HG03175 (cell line): ENCODE measurements at regions not wholly inside any gene's neighbourhood (a gene's known extent, or its start where the extent isn't known, plus 50 kb on each side); places are given as distances from the start of the nearest gene placed in this dataset.

Experiments
- ATAC-seq: cut with Tn5 transposase; IDR thresholded peaks from one replicate; pipeline ENCODE4 v1.9.1; 2021; ENCODE audit warnings: mild to moderate bottlenecking, moderate library complexity; ENCODE audit not compliant: unreplicated experiment

- ATAC-seq, result no peak
These were observed 599.1 kb downstream of the QKI start for GRCh38 chr6:164013480-164014208.

GRCh38 chr6:164011321-164011720, 596.8 kb downstream of the QKI start:
- ATAC-seq, result no peak

GRCh38 chr6:164010441-164011103, 596.1 kb downstream of the QKI start:
- ATAC-seq, result no peak

- no peak for ATAC-seq
These were observed 594.4 kb downstream of the QKI start for GRCh38 chr6:164008902-164009301.

- ATAC-seq, result no peak
These were observed 593.4 kb downstream of the QKI start for GRCh38 chr6:164007881-164008280.

GRCh38 chr6:164006459-164006858, 591.9 kb downstream of the QKI start:
- no peak for ATAC-seq

- ATAC-seq, result no peak
These were observed 590.6 kb downstream of the QKI start for GRCh38 chr6:164005004-164005711.

- ATAC-seq, result no peak
These were observed 585.8 kb downstream of the QKI start for GRCh38 chr6:164000276-164000675.

GRCh38 chr6:163999475-164000125, 585.1 kb downstream of the QKI start:
- no peak for ATAC-seq

- ATAC-seq, result no peak
These were observed 584.0 kb downstream of the QKI start for GRCh38 chr6:163998496-163998895.

GRCh38 chr6:163996491-163996890, 582.0 kb downstream of the QKI start:
- no peak for ATAC-seq

GRCh38 chr6:163994566-163994965, 580.0 kb downstream of the QKI start:
- ATAC-seq, result no peak

GRCh38 chr6:163992701-163993100, 578.2 kb downstream of the QKI start:
- ATAC-seq, result no peak

GRCh38 chr6:163992056-163992455, 577.5 kb downstream of the QKI start:
- ATAC-seq, result no peak

- no peak for ATAC-seq
These were observed 576.8 kb downstream of the QKI start for GRCh38 chr6:163991321-163991720.

- ATAC-seq, result no peak
These were observed 571.8 kb downstream of the QKI start for GRCh38 chr6:163986313-163986712.

GRCh38 chr6:163985710-163986109, 571.2 kb downstream of the QKI start:
- no peak for ATAC-seq

GRCh38 chr6:163985040-163985439, 570.5 kb downstream of the QKI start:
- ATAC-seq, result no peak

- peak; percentile 81 for ATAC-seq
These were observed 569.8 kb downstream of the QKI start for GRCh38 chr6:163984124-163984936.

GRCh38 chr6:163983679-163984078, 569.2 kb downstream of the QKI start:
- no peak for ATAC-seq

- no peak for ATAC-seq
These were observed 559.8 kb downstream of the QKI start for GRCh38 chr6:163974322-163974721.
